ENCODE measurements at regions not wholly inside any gene's neighbourhood (a gene's known extent, or its start where the extent isn't known, plus 50 kb on each side); places are given as distances from the start of the nearest gene placed in this dataset.

DNA sequence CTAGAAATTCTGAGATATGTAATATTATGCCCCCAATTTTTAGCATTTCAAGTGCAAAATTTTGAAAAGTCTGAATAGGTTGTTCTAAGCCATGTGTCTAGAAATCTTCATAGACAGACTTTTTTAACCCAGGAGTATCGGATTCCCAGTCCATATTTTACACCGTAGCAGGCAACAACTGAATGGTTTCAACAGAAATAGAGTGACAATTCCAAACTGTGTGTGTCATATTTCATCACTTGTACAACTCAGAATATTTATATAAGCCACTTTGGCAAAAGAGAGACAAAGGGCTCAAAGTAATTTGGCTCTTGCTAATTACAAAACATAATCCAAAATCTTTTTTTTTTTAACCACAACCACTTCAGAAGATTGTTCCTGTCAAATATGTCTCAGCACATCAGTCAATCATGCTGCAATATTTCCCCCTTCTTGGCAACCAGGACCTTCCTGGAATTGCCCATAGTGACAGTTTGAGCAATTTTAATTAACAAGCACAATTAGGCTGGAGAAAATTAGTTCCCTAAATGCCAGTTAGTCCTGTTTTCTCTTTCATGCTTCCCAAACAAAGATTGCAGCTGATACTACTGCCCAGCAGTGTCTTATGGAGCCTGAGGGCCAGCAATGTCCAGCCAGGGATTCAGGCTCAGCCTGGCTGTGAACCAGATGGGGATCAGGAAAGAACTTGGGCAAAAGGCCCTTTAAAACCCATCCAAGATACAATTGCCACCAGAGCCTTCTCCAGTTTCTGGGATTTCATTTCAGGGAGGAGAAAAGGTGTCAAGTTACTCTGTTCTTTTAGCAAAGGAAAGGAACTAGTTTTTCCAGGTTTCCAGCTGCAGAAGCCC, 533.3 kb upstream of the GHITM start:
- peaks cover 0 to 2% (median 0%) of the 10 kb centered on the region in 3 donors for H3K27me3 Mint-ChIP-seq (ENCODE audit: low read depth in 3 of 3)
- no peak overlapping the region for H3K4me3 Mint-ChIP-seq
- H3K4me3 ChIP-seq (replicated peaks in 1 of 3; ENCODE audit: low read depth in 2 of 3, low read length in 3 of 3): no peak overlapping the region
- H2AFZ ChIP-seq (ENCODE audit: insufficient read depth, low read depth, low read length, poor library complexity, severe bottlenecking): no peak overlapping the region
- no peaks in the 10 kb centered on the region for H3K4me1 ChIP-seq (ENCODE audit: control insufficient read depth in 1 of 2, insufficient read depth in 2 of 2, low read length in 2 of 2)
- no peak overlapping the region for H3K27ac Mint-ChIP-seq
- no peaks in the 10 kb centered on the region for H3K27me3 ChIP-seq (ENCODE audit: control insufficient read depth in 2 of 2, insufficient read depth in 2 of 2, low read length in 2 of 2)
- WGBS (ENCODE audit: insufficient coverage): 80% methylated on average over 2 of the region's 2 CpGs
- TF ChIP-seq, protein P1, sequence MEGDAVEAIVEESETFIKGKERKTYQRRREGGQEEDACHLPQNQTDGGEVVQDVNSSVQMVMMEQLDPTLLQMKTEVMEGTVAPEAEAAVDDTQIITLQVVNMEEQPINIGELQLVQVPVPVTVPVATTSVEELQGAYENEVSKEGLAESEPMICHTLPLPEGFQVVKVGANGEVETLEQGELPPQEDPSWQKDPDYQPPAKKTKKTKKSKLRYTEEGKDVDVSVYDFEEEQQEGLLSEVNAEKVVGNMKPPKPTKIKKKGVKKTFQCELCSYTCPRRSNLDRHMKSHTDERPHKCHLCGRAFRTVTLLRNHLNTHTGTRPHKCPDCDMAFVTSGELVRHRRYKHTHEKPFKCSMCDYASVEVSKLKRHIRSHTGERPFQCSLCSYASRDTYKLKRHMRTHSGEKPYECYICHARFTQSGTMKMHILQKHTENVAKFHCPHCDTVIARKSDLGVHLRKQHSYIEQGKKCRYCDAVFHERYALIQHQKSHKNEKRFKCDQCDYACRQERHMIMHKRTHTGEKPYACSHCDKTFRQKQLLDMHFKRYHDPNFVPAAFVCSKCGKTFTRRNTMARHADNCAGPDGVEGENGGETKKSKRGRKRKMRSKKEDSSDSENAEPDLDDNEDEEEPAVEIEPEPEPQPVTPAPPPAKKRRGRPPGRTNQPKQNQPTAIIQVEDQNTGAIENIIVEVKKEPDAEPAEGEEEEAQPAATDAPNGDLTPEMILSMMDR (IDR thresholded peaks at IDR 0.05): no peak
- peaks cover 0 to 11% (median 2%) of the 10 kb centered on the region in 7 donors for H3K9me3 Mint-ChIP-seq
- H3K4me1 Mint-ChIP-seq: no peaks in the 10 kb centered on the region
- no peaks in the 10 kb centered on the region for H4K20me1 ChIP-seq (ENCODE audit: insufficient read depth, low read length)
- no peak for DNase-seq
- H3K9me3 ChIP-seq (replicated peaks in 1 of 2; ENCODE audit: control insufficient read depth in 1 of 2, insufficient read depth in 1 of 2, low read length in 2 of 2): peaks cover 0 to 4% of the 10 kb centered on the region in 2 donors
- H3K36me3 Mint-ChIP-seq: no peaks in the 10 kb centered on the region
- no peak overlapping the region for H3K27ac ChIP-seq (ENCODE audit: low read depth in 1 of 2, low read length in 2 of 2)
- H3K79me2 ChIP-seq (ENCODE audit: insufficient read depth, low read length): no peaks in the 10 kb centered on the region
- H3K4me2 ChIP-seq (replicated peaks; ENCODE audit: extremely low read depth, low read length, poor library complexity, severe bottlenecking): no peak overlapping the region
- no peaks in the 10 kb centered on the region for H3K36me3 ChIP-seq (replicated peaks in 1 of 2; ENCODE audit: control insufficient read depth in 1 of 2, insufficient read depth in 2 of 2, low read length in 2 of 2)
- intact Hi-C loops (cut with micrococcal nuclease): no loop called here
- no peak overlapping the region for H3K9ac ChIP-seq (ENCODE audit: insufficient read depth, low read length, poor library complexity, severe bottlenecking)

DNA sequence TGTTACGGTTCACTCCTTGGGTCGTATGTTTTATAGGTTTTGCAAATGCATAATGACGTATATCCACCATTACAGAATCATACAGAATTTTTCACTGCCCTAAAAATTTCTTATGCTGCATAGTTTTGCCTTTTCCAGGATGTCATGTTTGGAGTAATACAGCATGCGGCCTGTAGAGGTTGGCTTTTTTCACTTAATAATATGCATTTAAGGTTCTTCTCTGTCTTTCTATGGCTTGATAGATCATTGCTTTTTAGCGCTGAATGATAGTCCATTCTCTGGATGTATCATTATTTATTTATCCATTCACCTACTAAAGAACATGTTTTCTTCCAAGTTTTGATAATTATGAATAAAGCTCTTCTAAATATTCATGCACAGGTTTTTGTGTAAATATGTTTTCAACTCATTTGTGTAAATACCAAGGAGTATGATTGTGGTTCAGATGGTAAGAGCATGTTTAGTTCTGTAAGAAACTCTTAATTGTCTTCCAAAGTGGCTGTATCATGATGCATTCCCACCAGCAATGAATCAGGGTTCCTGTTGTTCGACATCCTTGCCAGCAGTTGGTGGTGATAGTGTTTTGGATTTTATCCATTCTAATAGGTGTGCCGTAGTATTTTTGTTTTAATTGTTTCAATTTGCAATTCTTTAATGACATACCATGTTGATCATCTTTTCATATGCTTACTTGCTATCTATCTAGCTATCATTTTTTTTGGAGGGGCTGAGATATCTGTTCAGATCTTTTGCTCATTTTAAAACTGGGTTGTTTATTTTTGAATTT, 531.2 kb upstream of the GHITM start:
- H3K9me3 Mint-ChIP-seq: peaks cover 0 to 10% (median 4%) of the 10 kb centered on the region in 7 donors
- no peaks in the 10 kb centered on the region for H3K27me3 ChIP-seq (ENCODE audit: control insufficient read depth in 2 of 2, insufficient read depth in 2 of 2, low read length in 2 of 2)
- H3K9me3 ChIP-seq (replicated peaks in 1 of 2; ENCODE audit: control insufficient read depth in 1 of 2, insufficient read depth in 1 of 2, low read length in 2 of 2): peaks cover 0 to 3% of the 10 kb centered on the region in 2 donors
- H3K27me3 Mint-ChIP-seq (ENCODE audit: low read depth in 3 of 3): peaks cover 0 to 2% (median 0%) of the 10 kb centered on the region in 3 donors
- WGBS (ENCODE audit: insufficient coverage): no CpG with 5 or more reads among the region's 7 CpGs
- H2AFZ ChIP-seq (ENCODE audit: insufficient read depth, low read depth, low read length, poor library complexity, severe bottlenecking): no peak overlapping the region
- H3K79me2 ChIP-seq (ENCODE audit: insufficient read depth, low read length): no peaks in the 10 kb centered on the region
- no peaks in the 10 kb centered on the region for H4K20me1 ChIP-seq (ENCODE audit: insufficient read depth, low read length)
- no peaks in the 10 kb centered on the region for H3K4me1 ChIP-seq (ENCODE audit: control insufficient read depth in 1 of 2, insufficient read depth in 2 of 2, low read length in 2 of 2)
- H3K4me3 ChIP-seq (replicated peaks in 1 of 3; ENCODE audit: low read depth in 2 of 3, low read length in 3 of 3): no peak overlapping the region
- H3K36me3 Mint-ChIP-seq: no peaks in the 10 kb centered on the region
- no peaks in the 10 kb centered on the region for H3K4me1 Mint-ChIP-seq
- DNase-seq: no peak
- no peak overlapping the region for H3K9ac ChIP-seq (ENCODE audit: insufficient read depth, low read length, poor library complexity, severe bottlenecking)
- H3K27ac Mint-ChIP-seq: no peak overlapping the region
- no peaks in the 10 kb centered on the region for H3K36me3 ChIP-seq (replicated peaks in 1 of 2; ENCODE audit: control insufficient read depth in 1 of 2, insufficient read depth in 2 of 2, low read length in 2 of 2)
- no peak overlapping the region for H3K4me3 Mint-ChIP-seq
- intact Hi-C loops (cut with micrococcal nuclease): no loop called here
- no peak overlapping the region for H3K27ac ChIP-seq (ENCODE audit: low read depth in 1 of 2, low read length in 2 of 2)
- no peak overlapping the region for H3K4me2 ChIP-seq (replicated peaks; ENCODE audit: extremely low read depth, low read length, poor library complexity, severe bottlenecking)
- TF ChIP-seq, protein P1 (IDR thresholded peaks at IDR 0.05): no peak

Measured in CD14-positive monocyte (primary cell).